NCI-H1105 (cell line): ENCODE measurements at regions not wholly inside any gene's neighbourhood (a gene's known extent, or its start where the extent isn't known, plus 50 kb on each side); places are given as distances from the start of the nearest gene placed in this dataset.

ENCODE experiments used
- DNase-seq: peaks from one replicate; lab custom pipeline; 2025; lab: John Stamatoyannopoulos, UW

GRCh38 chr7:155887174-155887525 is 74.9 kb upstream of the SHH start:
- DNase-seq = no peak

DNA sequence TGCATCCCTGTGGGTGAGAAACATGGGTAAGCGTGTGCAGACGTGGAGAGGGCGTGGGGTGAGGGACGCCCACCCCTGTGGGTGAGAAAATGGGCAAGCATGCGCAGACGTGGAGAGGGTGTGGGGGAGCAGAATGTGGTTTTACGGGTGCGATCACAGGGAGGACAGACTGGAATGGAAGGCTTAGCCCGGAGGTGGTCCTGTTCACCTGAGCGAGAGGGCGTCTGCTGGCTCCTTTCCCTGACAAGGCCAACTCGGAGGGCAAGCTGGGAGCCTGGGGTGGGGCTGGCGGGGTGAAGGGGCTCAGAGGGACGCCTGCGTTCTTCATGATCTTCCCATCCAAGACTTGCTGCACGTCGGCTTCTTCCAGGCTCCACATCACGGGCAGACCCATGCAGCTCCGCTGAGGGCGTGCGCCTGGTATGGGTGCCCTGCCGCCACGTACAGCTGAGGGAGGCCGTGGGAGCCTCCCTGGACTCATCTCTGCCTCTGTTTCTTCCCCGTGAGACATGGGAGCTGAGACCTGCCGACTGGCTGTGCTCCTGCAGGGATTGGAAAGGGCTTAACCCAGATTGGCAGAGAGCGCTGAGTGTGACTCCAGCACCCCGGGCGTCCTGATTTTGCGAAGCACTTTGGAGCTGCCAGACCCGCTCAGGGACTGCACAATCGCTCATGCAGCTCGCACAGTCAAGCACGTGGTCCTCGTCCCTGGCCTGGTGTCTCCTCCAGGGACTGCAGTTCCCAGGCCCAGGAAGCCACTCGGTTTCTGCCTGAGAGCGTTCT is 74.3 kb upstream of the SHH start:
- DNase-seq = no peak

- DNase-seq = no peak
These were observed 73.2 kb upstream of the SHH start for GRCh38 chr7:155885167-155886155.

GRCh38 chr7:155884225-155885166 is 72.2 kb upstream of the SHH start:
- DNase-seq = no peak

GRCh38 chr7:155883491-155884224 is 71.4 kb upstream of the SHH start:
- DNase-seq = no peak

GRCh38 chr7:155882596-155882995 is 70.3 kb upstream of the SHH start:
- no peak for DNase-seq

GRCh38 chr7:155881471-155882350 is 69.4 kb upstream of the SHH start:
- no peak for DNase-seq

DNA sequence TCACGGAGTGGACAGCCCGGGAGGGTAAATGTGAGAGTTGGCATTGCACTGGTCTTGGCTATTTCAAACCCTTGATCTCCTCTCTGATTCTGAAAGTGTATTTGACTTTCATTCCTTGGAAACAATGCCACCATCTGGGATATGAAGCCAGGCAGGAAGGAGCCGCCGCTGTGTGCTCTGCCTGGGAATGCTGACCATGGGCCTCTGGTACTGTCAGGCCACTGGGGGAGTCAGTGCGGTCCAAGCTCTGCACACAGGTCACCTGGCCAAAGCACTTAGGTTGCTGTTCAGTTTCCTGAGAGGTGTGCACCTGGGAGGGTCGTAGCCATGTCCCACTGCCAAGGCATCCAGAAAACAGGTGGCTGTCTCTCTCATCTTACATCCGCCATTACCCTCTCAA is 68.5 kb upstream of the SHH start:
- no peak for DNase-seq

- no peak for DNase-seq
These were observed 67.3 kb upstream of the SHH start for GRCh38 chr7:155879592-155879991.

GRCh38 chr7:155878674-155879073 is 66.4 kb upstream of the SHH start:
- no peak for DNase-seq

DNA sequence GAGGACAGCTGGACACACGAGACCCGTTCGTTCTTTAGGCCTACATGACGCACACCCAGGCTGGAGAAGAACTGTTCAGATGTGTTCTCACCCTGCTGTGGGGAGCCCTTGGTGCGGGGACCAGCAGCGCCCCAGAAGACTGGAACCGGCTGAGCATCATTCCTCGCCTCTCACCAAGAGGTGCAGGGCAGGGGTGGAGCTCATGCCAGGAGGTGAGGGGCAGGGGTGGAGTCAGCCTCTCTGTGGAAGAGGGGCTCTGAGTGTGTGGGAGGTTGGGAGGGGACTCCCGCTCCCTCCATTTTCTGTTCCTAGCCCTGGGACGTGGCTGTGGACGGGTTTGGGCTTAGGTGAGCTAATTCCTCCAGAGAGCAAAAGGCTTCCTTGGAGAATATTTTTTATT is 66.0 kb upstream of the SHH start:
- DNase-seq = no peak

GRCh38 chr7:155877167-155877566 is 64.9 kb upstream of the SHH start:
- DNase-seq = no peak

DNA sequence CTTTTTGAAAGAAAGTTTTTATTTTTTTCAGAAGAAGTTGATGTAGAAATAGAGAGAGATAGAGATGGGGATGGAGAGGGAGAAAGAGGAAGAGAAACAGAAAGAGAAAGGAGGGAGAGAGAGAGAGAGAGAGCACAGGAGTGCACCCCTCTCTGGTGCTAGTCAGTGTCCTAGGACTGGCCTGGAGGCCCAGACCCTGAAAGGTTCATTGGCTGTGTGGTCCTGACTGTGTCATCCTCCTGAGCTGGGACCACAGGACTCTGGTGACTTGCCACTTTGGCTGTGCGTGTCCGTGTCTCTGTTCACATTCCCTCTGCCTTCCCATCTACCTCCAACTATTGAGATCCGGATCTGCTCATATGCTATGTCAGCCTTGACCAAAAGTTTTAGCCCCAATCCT is 62.1 kb upstream of the SHH start:
- DNase-seq = no peak

- no peak for DNase-seq
These were observed 61.7 kb upstream of the SHH start for GRCh38 chr7:155874010-155874409.

GRCh38 chr7:155872678-155873369 is 60.6 kb upstream of the SHH start:
- DNase-seq = no peak

- DNase-seq = no peak
These were observed 58.9 kb upstream of the SHH start for GRCh38 chr7:155871211-155871610.

DNA sequence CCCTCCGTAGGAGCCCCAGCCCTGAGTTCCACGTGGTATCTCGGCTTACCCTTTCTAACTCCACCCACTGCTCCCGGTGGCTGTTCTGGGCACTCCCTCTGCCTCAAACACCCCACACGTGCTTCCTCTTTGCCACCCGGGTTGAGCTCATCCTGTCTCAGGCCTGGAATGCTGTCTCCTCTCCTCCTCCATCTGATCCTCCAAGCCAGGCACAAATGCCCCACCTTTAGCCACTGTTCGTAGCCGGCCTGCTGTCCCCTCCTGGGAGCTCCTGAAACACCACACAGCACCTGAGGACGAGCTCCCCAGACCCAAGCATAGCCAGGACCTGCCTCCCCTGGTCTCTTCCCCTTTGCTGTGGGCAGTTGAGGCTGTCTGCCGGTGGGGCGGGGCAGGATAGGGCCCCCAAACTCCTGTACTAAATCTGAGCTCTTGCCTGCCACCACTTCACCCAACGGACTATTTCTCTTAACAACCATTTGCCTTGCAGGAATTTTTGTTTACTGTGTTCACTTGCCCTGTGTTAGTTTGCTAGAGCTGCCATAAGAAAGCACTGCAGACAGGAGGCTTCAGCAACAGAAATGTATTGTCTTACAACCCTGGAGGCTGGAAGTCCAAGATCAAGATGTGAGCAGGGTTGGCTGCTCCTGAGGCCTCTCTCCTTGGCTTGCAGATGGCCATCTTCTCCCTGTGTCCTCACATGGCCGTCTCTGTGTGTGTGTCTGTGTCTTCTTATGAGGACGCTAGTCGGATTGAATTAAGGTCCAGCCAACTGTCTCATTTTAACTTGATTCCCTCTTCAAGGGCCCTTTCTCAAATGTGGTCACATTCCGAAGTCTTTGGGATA is 58.3 kb upstream of the SHH start:
- DNase-seq = no peak

- DNase-seq = no peak
These were observed 57.5 kb upstream of the SHH start for GRCh38 chr7:155869784-155870076.
